OCI-LY7 (cell line): ENCODE measurements at regions not wholly inside any gene's neighbourhood (a gene's known extent, or its start where the extent isn't known, plus 50 kb on each side); places are given as distances from the start of the nearest gene placed in this dataset.

Experiments
- BruUV-seq: library from RNA; stranded (reverse); fragments of 400-500 nt; replicated peaks from 2 replicates; lab custom pipeline; 2021; lab: Mats Ljungman, UMichigan
- CTCF ChIA-PET: fragments of 300-600 bp; sonication (Branson Sonifier 250); formaldehyde crosslinking; loops from one replicate; lab custom pipeline; 2022; ENCODE audit warnings: antibody characterized with exemption; ENCODE audit not compliant: unreplicated experiment; lab: Charles Lee
- POLR2A ChIA-PET: fragments of 300-600 bp; sonication (Branson Sonifier 250); formaldehyde crosslinking; loops from one replicate; lab custom pipeline; 2022; ENCODE audit warnings: antibody characterized with exemption; lab: Charles Lee
- DNase-seq: peaks from one replicate; pipeline ENCODE4 v3.0.0-alpha.2; 2015; ENCODE audit warnings: low spot score
- H2AFZ ChIP-seq: fragments of 200-600 bp; sonication (generic), shearing (Covaris generic); 2 replicates; pipeline ENCODE4 v1.6.1; 2014; ENCODE audit warnings: mild to moderate bottlenecking, antibody characterized with exemption, low read length, moderate library complexity
- H3K27ac ChIP-seq: fragments of 200-600 bp; sonication (generic); 2 replicates; pipeline ENCODE4 v1.5.1; 2014; ENCODE audit warnings: mixed run types, low read depth, mild to moderate bottlenecking, moderate library complexity, low read length, inconsistent platforms; ENCODE audit not compliant: poor library complexity, severe bottlenecking
- H3K36me3 ChIP-seq: fragments of 200-600 bp; sonication (generic); 2 replicates; pipeline ENCODE4 v1.6.1; 2014; ENCODE audit warnings: mild to moderate bottlenecking, antibody characterized with exemption, low read length, moderate library complexity, mixed read lengths; ENCODE audit not compliant: insufficient read depth
- H3K4me1 ChIP-seq: fragments of 200-600 bp; sonication (generic); 2 replicates; pipeline ENCODE4 v1.5.1; 2014; ENCODE audit warnings: mild to moderate bottlenecking, low read length; ENCODE audit not compliant: insufficient read depth, poor library complexity, severe bottlenecking
- H3K4me2 ChIP-seq: fragments of 200-600 bp; sonication (generic); 2 replicates; pipeline ENCODE4 v1.6.1; 2014; ENCODE audit warnings: mild to moderate bottlenecking, low read length
- H3K4me3 ChIP-seq: fragments of 200-600 bp; sonication (generic); 2 replicates; pipeline ENCODE4 v1.5.1; 2014; ENCODE audit warnings: mild to moderate bottlenecking, low read depth, low read length; ENCODE audit not compliant: poor library complexity, severe bottlenecking
- H3K79me2 ChIP-seq: fragments of 200-600 bp; sonication (generic); 2 replicates; pipeline ENCODE4 v1.6.1; 2016; ENCODE audit warnings: low read depth, mild to moderate bottlenecking, low read length, moderate library complexity, mixed read lengths; ENCODE audit not compliant: insufficient read depth
- H3K9me2 ChIP-seq: fragments of 200-600 bp; sonication (generic); 2 replicates; pipeline ENCODE4 v1.6.1; 2016; ENCODE audit warnings: mild to moderate bottlenecking, low read length, mixed read lengths; ENCODE audit not compliant: insufficient read depth
- H3K9me3 ChIP-seq: fragments of 200-600 bp; sonication (generic); 2 replicates; pipeline ENCODE4 v1.6.1; 2014; ENCODE audit warnings: mild to moderate bottlenecking, mixed run types, low read length, mixed read lengths
- H4K20me1 ChIP-seq: fragments of 200-600 bp; sonication (generic); 2 replicates; pipeline ENCODE4 v1.6.1; 2014; ENCODE audit warnings: mild to moderate bottlenecking, antibody characterized with exemption, low read length, moderate library complexity, mixed read lengths; ENCODE audit not compliant: insufficient read depth
- EZH2phosphoT487 ChIP-seq: fragments of 200-600 bp; sonication (generic); IDR thresholded peaks from 2 replicates; pipeline ENCODE4 v1.6.1; 2018; ENCODE audit warnings: low read depth, borderline replicate concordance, mild to moderate bottlenecking, mixed run types, antibody characterized with exemption, low read length, moderate library complexity, mixed read lengths
- intact Hi-C: fragments of 100-400 bp; cut with micrococcal nuclease; formaldehyde crosslinking; loops from one replicate; pipeline ENCODE4 v1.10.0; 2022; ENCODE audit not compliant: unreplicated experiment
- TF ChIP-seq, protein P1 (sequence below): fragments of 200-600 bp; sonication (generic); conservative IDR thresholded peaks from 2 replicates; pipeline ENCODE4 v1.5.1; 2014; ENCODE audit warnings: mild to moderate bottlenecking, antibody characterized with exemption, low read length, moderate library complexity, mixed read lengths

- Histone ChIP-seq H3K4me3 (no peak overlapping the region), H3K27ac (no peak overlapping the region), H3K36me3 (peaks cover 5% of the 10 kb centered on the region; the same call in 1 of the 2 replicates), H2AFZ (no peak overlapping the region), H3K4me1 (peaks cover 55% of the 10 kb centered on the region), H3K4me2 (no peak overlapping the region), H3K9me2 (no peaks in the 10 kb centered on the region), H3K79me2 (no peaks in the 10 kb centered on the region), H3K9me3 (no peaks in the 10 kb centered on the region), H4K20me1 (no peaks in the 10 kb centered on the region)
- no peak for DNase-seq
- CTCF ChIA-PET = no interaction called here
- TF ChIP-seq, protein P1, sequence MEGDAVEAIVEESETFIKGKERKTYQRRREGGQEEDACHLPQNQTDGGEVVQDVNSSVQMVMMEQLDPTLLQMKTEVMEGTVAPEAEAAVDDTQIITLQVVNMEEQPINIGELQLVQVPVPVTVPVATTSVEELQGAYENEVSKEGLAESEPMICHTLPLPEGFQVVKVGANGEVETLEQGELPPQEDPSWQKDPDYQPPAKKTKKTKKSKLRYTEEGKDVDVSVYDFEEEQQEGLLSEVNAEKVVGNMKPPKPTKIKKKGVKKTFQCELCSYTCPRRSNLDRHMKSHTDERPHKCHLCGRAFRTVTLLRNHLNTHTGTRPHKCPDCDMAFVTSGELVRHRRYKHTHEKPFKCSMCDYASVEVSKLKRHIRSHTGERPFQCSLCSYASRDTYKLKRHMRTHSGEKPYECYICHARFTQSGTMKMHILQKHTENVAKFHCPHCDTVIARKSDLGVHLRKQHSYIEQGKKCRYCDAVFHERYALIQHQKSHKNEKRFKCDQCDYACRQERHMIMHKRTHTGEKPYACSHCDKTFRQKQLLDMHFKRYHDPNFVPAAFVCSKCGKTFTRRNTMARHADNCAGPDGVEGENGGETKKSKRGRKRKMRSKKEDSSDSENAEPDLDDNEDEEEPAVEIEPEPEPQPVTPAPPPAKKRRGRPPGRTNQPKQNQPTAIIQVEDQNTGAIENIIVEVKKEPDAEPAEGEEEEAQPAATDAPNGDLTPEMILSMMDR = no peak
- TF ChIP-seq EZH2phosphoT487 = no peak
- no TSS peak for BruUV-seq
- intact Hi-C loops = no loop called here
- POLR2A ChIA-PET = no interaction called here
These were observed 121.3 kb upstream of the C1orf174 start for GRCh38 chr1:4021136-4021973.

- BruUV-seq = TSS peak; percentile 23
- intact Hi-C loops = no loop called here
These were observed 121.8 kb upstream of the C1orf174 start for GRCh38 chr1:4021974-4022268.

More at GRCh38 chr1:4021974-4022268, 121.8 kb upstream of the C1orf174 start:
- no peak overlapping the region for H3K4me3 ChIP-seq
- no peak for TF ChIP-seq EZH2phosphoT487
- TF ChIP-seq, protein P1 = no peak
- H4K20me1 ChIP-seq = no peaks in the 10 kb centered on the region
- H3K4me2 ChIP-seq = no peak overlapping the region
- H3K9me2 ChIP-seq = no peaks in the 10 kb centered on the region
- no peak overlapping the region for H3K27ac ChIP-seq
- DNase-seq = no peak
- ChIA-PET CTCF (no interaction called here), POLR2A (no interaction called here)
- H3K79me2 ChIP-seq = no peaks in the 10 kb centered on the region
- H3K9me3 ChIP-seq = no peaks in the 10 kb centered on the region
- H2AFZ ChIP-seq = no peak overlapping the region
- H3K36me3 ChIP-seq = peaks cover 5% of the 10 kb centered on the region; the same call in 1 of the 2 replicates
- peaks cover 58% of the 10 kb centered on the region for H3K4me1 ChIP-seq
